Kidney (tissue), 13 donors: ENCODE measurements at regions not wholly inside any gene's neighbourhood (a gene's known extent, or its start where the extent isn't known, plus 50 kb on each side); places are given as distances from the start of the nearest gene placed in this dataset.

ENCODE experiments used
- DNase-seq, 5 donors: peaks; one replicate each; pipeline ENCODE4 v3.0.0-alpha.2; 2013 to 2020
- FAIRE-seq: peaks from 2 replicates; lab custom pipeline; 2012; peaks lifted over from hg19 to GRCh38; lab: Jason Lieb, UNC
- H3K27ac ChIP-seq, 2 donors: one replicate each; pipeline ENCODE4 v1.7.0; 2013; ENCODE audit warnings: low read depth in 2 of 2, low read length in 2 of 2, inconsistent platforms in 1 of 2
- H3K27me3 ChIP-seq: one replicate; pipeline ENCODE4 v1.7.1; 2013; ENCODE audit warnings: low read length, inconsistent platforms; ENCODE audit not compliant: control insufficient read depth, insufficient read depth
- H3K36me3 ChIP-seq, 3 donors: one replicate each; pipeline versions ENCODE4 v1.7.0 to v1.7.1; 2013; ENCODE audit warnings: low read length in 3 of 3, control low read depth in 1 of 3, inconsistent platforms in 1 of 3; ENCODE audit not compliant: insufficient read depth in 3 of 3, control insufficient read depth in 2 of 3
- H3K4me1 ChIP-seq, 3 donors: one replicate each; pipeline versions ENCODE4 v1.7.0 to v1.7.1; 2013; ENCODE audit warnings: low read length in 3 of 3, inconsistent platforms in 1 of 3, low read depth in 1 of 3; ENCODE audit not compliant: control insufficient read depth in 2 of 3, insufficient read depth in 2 of 3
- H3K4me3 ChIP-seq, 3 donors: one replicate each; pipeline versions ENCODE4 v1.7.0 to v1.8.1; 2013; ENCODE audit warnings: low read length in 3 of 3, control low read depth in 1 of 3, inconsistent platforms in 1 of 3
- H3K9ac ChIP-seq, 3 donors: one replicate each; pipeline versions ENCODE4 v1.7.0 to v1.7.1; 2013; ENCODE audit warnings: low read length in 3 of 3, control low read depth in 1 of 3, inconsistent platforms in 1 of 3
- H3K9me3 ChIP-seq, 3 donors: one replicate each; pipeline versions ENCODE4 v1.7.0 to v1.7.1; 2013; ENCODE audit warnings: low read length in 3 of 3, control low read depth in 1 of 3, inconsistent platforms in 1 of 3; ENCODE audit not compliant: control insufficient read depth in 2 of 3, insufficient read depth in 1 of 3
- intact Hi-C: fragments of 100-400 bp; cut with DNase I; formaldehyde crosslinking; loops from one replicate; pipeline ENCODE4 v1.11.1; 2022
- TF ChIP-seq, protein P1 (sequence below): IDR thresholded peaks from 3 replicates; pipeline ENCODE4 v1.5.1; 2012; ENCODE audit warnings: mild to moderate bottlenecking, moderate library complexity, borderline replicate concordance; ENCODE audit not compliant: insufficient read depth; ENCODE audit errors: extremely low read depth
- donor health status: control.
- donor health status: control.
- donor health status: control.
- donor health status: control.
- donor health status: control.
- donor health status: DM: yes; HTN: yes; CAD: no.
- donor health status: Normal renal cell carcinoma (clear cell type).

- no peaks in the 10 kb centered on the region for H3K27me3 ChIP-seq
- H3K9me3 ChIP-seq, result no peaks in the 10 kb centered on the region
- FAIRE-seq, result no peak
- H3K4me1 ChIP-seq, result no peaks in the 10 kb centered on the region
- no peak overlapping the region for H3K9ac ChIP-seq
- no peak overlapping the region for H3K4me3 ChIP-seq
- TF ChIP-seq, protein P1, sequence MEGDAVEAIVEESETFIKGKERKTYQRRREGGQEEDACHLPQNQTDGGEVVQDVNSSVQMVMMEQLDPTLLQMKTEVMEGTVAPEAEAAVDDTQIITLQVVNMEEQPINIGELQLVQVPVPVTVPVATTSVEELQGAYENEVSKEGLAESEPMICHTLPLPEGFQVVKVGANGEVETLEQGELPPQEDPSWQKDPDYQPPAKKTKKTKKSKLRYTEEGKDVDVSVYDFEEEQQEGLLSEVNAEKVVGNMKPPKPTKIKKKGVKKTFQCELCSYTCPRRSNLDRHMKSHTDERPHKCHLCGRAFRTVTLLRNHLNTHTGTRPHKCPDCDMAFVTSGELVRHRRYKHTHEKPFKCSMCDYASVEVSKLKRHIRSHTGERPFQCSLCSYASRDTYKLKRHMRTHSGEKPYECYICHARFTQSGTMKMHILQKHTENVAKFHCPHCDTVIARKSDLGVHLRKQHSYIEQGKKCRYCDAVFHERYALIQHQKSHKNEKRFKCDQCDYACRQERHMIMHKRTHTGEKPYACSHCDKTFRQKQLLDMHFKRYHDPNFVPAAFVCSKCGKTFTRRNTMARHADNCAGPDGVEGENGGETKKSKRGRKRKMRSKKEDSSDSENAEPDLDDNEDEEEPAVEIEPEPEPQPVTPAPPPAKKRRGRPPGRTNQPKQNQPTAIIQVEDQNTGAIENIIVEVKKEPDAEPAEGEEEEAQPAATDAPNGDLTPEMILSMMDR, result no peak
- intact Hi-C loops, result no loop called here
- H3K27ac ChIP-seq, result no peak overlapping the region
- no peaks in the 10 kb centered on the region for H3K36me3 ChIP-seq
- DNase-seq, result peak in 1 of 5 donors; percentile 19
Observed at GRCh38 chr9:79939819-79940218, 368.1 kb downstream of the TLE4 start.

- H3K4me3 ChIP-seq, result no peak overlapping the region
- no peaks in the 10 kb centered on the region for H3K27me3 ChIP-seq
- intact Hi-C loops, result no loop called here
- no peak for DNase-seq
- no peaks in the 10 kb centered on the region for H3K4me1 ChIP-seq
- H3K27ac ChIP-seq, result no peak overlapping the region
- no peaks in the 10 kb centered on the region for H3K9me3 ChIP-seq
- TF ChIP-seq, protein P1, result no peak
- FAIRE-seq, result no peak
- H3K36me3 ChIP-seq, result no peaks in the 10 kb centered on the region
- no peak overlapping the region for H3K9ac ChIP-seq
Observed at GRCh38 chr9:79936336-79936735, 364.6 kb downstream of the TLE4 start.

DNA sequence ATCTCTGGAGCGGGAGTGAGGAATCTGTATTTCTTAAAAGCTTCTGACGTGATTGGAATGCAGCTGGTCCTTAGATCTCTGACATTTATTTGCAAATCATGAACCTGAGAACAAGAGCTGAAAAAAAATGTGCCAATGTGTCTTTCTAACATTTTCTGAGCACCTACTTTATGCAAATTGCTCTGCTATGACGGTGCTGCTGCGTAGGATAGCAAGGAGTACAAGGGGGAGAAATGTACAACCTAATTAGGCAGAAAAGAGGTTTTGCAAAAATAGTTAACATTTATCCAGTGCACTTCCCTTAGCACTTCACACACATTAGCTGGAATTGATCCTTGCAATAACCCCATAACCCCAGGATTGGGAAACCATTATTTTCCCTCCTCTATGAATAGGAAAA is 357.5 kb downstream of the TLE4 start:
- no peak for FAIRE-seq

More for the DNA sequence above, 357.5 kb downstream of the TLE4 start:
- no peaks in the 10 kb centered on the region for H3K27me3 ChIP-seq
- TF ChIP-seq, protein P1, result no peak
- H3K4me1 ChIP-seq, result no peaks in the 10 kb centered on the region
- no peak overlapping the region for H3K27ac ChIP-seq
- DNase-seq, result no peak
- no peak overlapping the region for H3K9ac ChIP-seq
- no peaks in the 10 kb centered on the region for H3K9me3 ChIP-seq
- intact Hi-C loops, result no loop called here
- H3K4me3 ChIP-seq, result no peak overlapping the region
- H3K36me3 ChIP-seq, result no peaks in the 10 kb centered on the region
